HG02852 (cell line): ENCODE measurements at regions not wholly inside any gene's neighbourhood (a gene's known extent, or its start where the extent isn't known, plus 50 kb on each side); places are given as distances from the start of the nearest gene placed in this dataset.

ENCODE experiments used
- ATAC-seq: cut with Tn5 transposase; IDR thresholded peaks from one replicate; pipeline ENCODE4 v1.9.1; 2021; ENCODE audit warnings: mild to moderate bottlenecking, moderate library complexity; ENCODE audit not compliant: unreplicated experiment

GRCh38 chr5:57695179-57695578 is 212.6 kb upstream of the ACTBL2 start:
- no peak for ATAC-seq

- ATAC-seq, result no peak
These were observed 211.1 kb upstream of the ACTBL2 start for GRCh38 chr5:57693488-57694305.

- ATAC-seq, result no peak
These were observed 210.2 kb upstream of the ACTBL2 start for GRCh38 chr5:57692582-57693487.

GRCh38 chr5:57690724-57691123 is 208.1 kb upstream of the ACTBL2 start:
- ATAC-seq, result no peak

- no peak for ATAC-seq
These were observed 205.0 kb upstream of the ACTBL2 start for GRCh38 chr5:57687596-57687995.

- ATAC-seq, result no peak
These were observed 203.1 kb upstream of the ACTBL2 start for GRCh38 chr5:57685516-57686255.

- no peak for ATAC-seq
These were observed 201.7 kb upstream of the ACTBL2 start for GRCh38 chr5:57684299-57684702.

GRCh38 chr5:57683036-57683630 is 200.5 kb upstream of the ACTBL2 start:
- no peak for ATAC-seq

- no peak for ATAC-seq
These were observed 199.3 kb upstream of the ACTBL2 start for GRCh38 chr5:57681942-57682341.

- ATAC-seq, result no peak
These were observed 198.1 kb upstream of the ACTBL2 start for GRCh38 chr5:57680686-57681085.

GRCh38 chr5:57677235-57677634 is 194.6 kb upstream of the ACTBL2 start:
- ATAC-seq, result no peak

- no peak for ATAC-seq
These were observed 193.8 kb upstream of the ACTBL2 start for GRCh38 chr5:57676222-57677098.

- no peak for ATAC-seq
These were observed 192.6 kb upstream of the ACTBL2 start for GRCh38 chr5:57675236-57675635.

- no peak for ATAC-seq
These were observed 188.8 kb upstream of the ACTBL2 start for GRCh38 chr5:57671371-57671770.

GRCh38 chr5:57666582-57666981 is 184.0 kb upstream of the ACTBL2 start:
- no peak for ATAC-seq

- no peak for ATAC-seq
These were observed 182.7 kb upstream of the ACTBL2 start for GRCh38 chr5:57665146-57665936.

- no peak for ATAC-seq
These were observed 182.1 kb upstream of the ACTBL2 start for GRCh38 chr5:57664700-57665099.

GRCh38 chr5:57663466-57663865 is 180.9 kb upstream of the ACTBL2 start:
- no peak for ATAC-seq

- ATAC-seq, result no peak
These were observed 180.4 kb upstream of the ACTBL2 start for GRCh38 chr5:57662991-57663390.
